ENCODE measurements at regions not wholly inside any gene's neighbourhood (a gene's known extent, or its start where the extent isn't known, plus 50 kb on each side); places are given as distances from the start of the nearest gene placed in this dataset.

DNA sequence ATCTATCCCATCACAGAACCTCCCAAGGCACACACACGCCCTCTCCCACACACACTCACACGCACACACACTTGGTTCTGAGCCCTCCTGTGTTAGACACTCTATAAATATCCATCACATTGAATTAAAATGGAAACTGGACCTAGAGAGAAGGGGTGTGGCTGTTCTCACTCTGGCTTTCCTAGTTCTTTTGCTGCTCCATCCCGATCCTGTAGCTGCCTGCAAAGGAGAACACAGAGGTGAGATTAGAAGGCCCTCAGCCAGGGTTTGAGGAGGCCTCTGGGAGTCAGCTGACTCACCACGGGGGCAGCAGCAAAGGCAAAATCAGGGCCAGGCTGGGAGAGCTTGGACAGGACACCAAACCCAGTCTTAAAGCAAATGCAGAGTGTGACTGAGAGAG, 192.3 kb upstream of the CADM1 start:
- no peak overlapping the region for H3K4me3 ChIP-seq (ENCODE audit: control insufficient read depth, low read depth, low read length)
- no peak for DNase-seq (ENCODE audit: low read depth)
- TF ChIP-seq, protein P1, sequence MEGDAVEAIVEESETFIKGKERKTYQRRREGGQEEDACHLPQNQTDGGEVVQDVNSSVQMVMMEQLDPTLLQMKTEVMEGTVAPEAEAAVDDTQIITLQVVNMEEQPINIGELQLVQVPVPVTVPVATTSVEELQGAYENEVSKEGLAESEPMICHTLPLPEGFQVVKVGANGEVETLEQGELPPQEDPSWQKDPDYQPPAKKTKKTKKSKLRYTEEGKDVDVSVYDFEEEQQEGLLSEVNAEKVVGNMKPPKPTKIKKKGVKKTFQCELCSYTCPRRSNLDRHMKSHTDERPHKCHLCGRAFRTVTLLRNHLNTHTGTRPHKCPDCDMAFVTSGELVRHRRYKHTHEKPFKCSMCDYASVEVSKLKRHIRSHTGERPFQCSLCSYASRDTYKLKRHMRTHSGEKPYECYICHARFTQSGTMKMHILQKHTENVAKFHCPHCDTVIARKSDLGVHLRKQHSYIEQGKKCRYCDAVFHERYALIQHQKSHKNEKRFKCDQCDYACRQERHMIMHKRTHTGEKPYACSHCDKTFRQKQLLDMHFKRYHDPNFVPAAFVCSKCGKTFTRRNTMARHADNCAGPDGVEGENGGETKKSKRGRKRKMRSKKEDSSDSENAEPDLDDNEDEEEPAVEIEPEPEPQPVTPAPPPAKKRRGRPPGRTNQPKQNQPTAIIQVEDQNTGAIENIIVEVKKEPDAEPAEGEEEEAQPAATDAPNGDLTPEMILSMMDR (conservative IDR thresholded peaks at IDR 0.05; ENCODE audit: control insufficient read depth, insufficient read depth, low read depth, low read length): no peak

DNA sequence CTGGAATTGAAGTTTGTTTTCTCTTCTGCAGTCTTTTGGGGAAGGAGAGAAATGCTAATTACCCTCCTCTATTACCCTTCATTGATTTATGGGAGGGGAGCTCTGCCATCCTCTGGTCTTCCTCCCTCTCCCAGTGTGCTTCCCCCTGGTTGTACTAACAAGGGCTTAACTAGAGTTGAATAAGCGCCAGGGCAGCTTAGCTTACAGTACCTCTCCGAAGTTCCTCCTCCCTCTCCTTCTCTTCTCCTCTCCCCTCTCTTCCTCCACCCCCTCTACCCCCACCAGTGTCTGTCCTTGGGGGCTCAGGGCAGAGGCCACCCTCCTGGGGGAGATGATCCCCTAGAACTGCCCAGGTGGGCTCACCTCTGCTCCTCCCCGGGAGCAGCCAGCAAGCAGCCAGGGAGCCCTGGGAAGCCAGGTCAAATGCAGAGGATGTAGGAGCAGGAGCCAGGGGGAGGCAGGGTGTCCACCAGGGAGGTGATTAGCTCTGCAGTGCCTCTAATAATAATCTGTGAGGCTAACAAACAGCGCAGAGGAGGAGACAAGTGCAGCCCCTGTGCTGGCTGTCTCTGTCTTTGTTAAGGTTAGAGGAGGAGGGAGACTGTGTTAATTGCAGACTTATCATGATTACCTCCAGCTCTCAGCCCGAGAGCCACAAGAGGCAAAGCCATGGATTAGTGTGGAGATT, 191.6 kb upstream of the CADM1 start:
- TF ChIP-seq, protein P1 (conservative IDR thresholded peaks at IDR 0.05; ENCODE audit: control insufficient read depth, insufficient read depth, low read depth, low read length): no peak
- no peak for DNase-seq (ENCODE audit: low read depth)
- H3K4me3 ChIP-seq (ENCODE audit: control insufficient read depth, low read depth, low read length): no peak overlapping the region

DNA sequence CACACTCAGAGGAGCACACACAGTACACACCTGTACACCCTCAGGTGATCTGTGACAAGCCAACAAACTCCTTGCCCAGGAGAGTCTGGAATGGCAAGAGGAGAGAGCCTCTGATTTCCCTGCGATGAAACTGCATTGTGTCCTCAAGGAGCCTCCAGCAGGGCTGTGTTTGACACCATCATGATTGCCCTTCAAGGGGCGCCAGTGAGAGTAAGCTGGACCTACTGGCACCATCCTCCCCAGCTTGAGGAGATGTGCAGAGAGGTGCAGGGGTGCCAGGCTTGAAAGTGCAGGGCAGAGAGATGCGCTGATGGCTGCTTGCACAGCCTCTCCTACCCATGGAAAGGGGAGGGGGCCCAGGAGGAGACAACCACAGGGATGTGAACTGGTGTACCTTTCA, 188.8 kb upstream of the CADM1 start:
- TF ChIP-seq, protein P1 (conservative IDR thresholded peaks at IDR 0.05; ENCODE audit: control insufficient read depth, insufficient read depth, low read depth, low read length): no peak
- no peak for DNase-seq (ENCODE audit: low read depth)
- H3K4me3 ChIP-seq (ENCODE audit: control insufficient read depth, low read depth, low read length): no peak overlapping the region

DNA sequence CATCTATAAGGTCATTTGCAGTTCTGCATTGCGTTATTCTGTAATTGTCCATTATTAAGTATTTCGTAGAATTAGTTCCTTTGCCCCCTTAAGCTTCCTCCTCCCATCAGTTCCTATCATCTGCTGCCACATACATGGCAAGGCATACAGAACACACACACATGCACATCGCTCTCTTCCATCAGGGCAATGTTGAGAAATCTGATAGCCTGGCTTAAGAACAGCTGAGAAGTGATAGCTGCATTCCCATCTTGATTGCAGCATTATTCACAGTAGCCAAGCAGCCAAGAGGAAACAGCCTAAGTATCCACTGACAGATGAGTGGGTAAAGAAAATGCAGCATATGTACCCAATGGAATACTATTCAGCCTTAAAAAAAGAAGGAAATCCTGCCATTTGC, 186.8 kb upstream of the CADM1 start:
- DNase-seq (ENCODE audit: low read depth): no peak
- TF ChIP-seq, protein P1 (conservative IDR thresholded peaks at IDR 0.05; ENCODE audit: control insufficient read depth, insufficient read depth, low read depth, low read length): no peak
- no peak overlapping the region for H3K4me3 ChIP-seq (ENCODE audit: control insufficient read depth, low read depth, low read length)

GRCh38 chr11:115687934-115688333, 183.7 kb upstream of the CADM1 start:
- DNase-seq (ENCODE audit: low read depth): no peak
- TF ChIP-seq, protein P1 (conservative IDR thresholded peaks at IDR 0.05; ENCODE audit: control insufficient read depth, insufficient read depth, low read depth, low read length): no peak
- no peak overlapping the region for H3K4me3 ChIP-seq (ENCODE audit: control insufficient read depth, low read depth, low read length)

GRCh38 chr11:115684699-115685098, 180.5 kb upstream of the CADM1 start:
- TF ChIP-seq, protein P1 (conservative IDR thresholded peaks at IDR 0.05; ENCODE audit: control insufficient read depth, insufficient read depth, low read depth, low read length): no peak
- no peak overlapping the region for H3K4me3 ChIP-seq (ENCODE audit: control insufficient read depth, low read depth, low read length)
- DNase-seq (ENCODE audit: low read depth): no peak

DNA sequence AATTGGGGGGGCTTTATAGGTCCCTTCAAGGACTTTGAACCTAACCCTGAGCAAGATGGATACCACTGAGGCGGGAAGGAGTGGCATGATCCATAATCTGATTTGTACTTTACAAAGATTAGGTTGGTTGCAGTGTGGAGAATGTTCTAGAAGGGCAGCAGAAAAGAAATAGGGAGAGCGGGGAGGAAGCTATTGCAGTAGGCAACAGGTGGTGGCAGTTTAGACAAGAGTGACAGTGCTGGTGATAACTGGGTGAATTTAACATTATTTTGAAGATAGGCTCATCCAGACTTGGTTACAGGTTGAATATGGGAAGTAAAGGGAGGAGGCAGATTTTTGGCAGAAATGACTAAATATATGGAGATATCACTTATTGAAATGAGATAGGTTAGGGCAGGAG, 179.9 kb upstream of the CADM1 start:
- TF ChIP-seq, protein P1 (conservative IDR thresholded peaks at IDR 0.05; ENCODE audit: control insufficient read depth, insufficient read depth, low read depth, low read length): no peak

More for the DNA sequence above, 179.9 kb upstream of the CADM1 start:
- no peak overlapping the region for H3K4me3 ChIP-seq (ENCODE audit: control insufficient read depth, low read depth, low read length)
- no peak for DNase-seq (ENCODE audit: low read depth)

Data from fibroblast of mammary gland (primary cell).